NCI-H226 (cell line): ENCODE measurements at regions not wholly inside any gene's neighbourhood (a gene's known extent, or its start where the extent isn't known, plus 50 kb on each side); places are given as distances from the start of the nearest gene placed in this dataset.
"Not testable (repeated sequence)": the region's sequence is repeated elsewhere in the genome, so short reads cannot be mapped to it uniquely, and the experiment has no call there.

Experiments
- DNase-seq: peaks from one replicate; pipeline ENCODE4 v3.0.0-alpha.2; 2015

- DNase-seq, result no peak
Measured at GRCh38 chr2:48045613-48046012, 139.3 kb upstream of the FBXO11 start.

- DNase-seq, result no peak
Measured at GRCh38 chr2:48048476-48049171, 142.3 kb upstream of the FBXO11 start.

GRCh38 chr2:48049371-48049770 is 143.1 kb upstream of the FBXO11 start:
- DNase-seq, result no peak

- no peak for DNase-seq
Measured at GRCh38 chr2:48050711-48051110, 144.4 kb upstream of the FBXO11 start.

- DNase-seq, result no peak
Measured at GRCh38 chr2:48059975-48060374, 153.7 kb upstream of the FBXO11 start.

DNA sequence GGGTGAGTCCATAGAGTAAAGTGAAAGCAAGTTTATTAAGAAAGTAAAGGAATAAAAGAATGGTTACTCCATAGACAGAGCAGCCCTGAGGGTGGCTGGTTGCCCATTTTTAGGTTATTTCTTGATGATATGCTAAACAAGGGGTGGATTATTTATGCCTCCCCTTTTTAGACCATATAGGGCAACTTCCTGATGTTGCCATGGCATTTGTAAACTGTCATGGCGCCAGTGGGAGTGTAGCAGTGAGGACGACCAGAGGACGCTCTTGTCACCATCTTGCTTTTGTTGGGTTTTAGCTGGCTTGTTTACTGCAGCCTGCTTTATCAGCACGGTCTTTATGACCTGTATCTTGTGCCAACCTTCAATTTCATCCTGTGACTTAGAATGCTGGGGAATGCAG is 155.4 kb upstream of the FBXO11 start:
- DNase-seq, result not testable (repeated sequence)

- no peak for DNase-seq
Measured at GRCh38 chr2:48065096-48065495, 158.8 kb upstream of the FBXO11 start.

DNA sequence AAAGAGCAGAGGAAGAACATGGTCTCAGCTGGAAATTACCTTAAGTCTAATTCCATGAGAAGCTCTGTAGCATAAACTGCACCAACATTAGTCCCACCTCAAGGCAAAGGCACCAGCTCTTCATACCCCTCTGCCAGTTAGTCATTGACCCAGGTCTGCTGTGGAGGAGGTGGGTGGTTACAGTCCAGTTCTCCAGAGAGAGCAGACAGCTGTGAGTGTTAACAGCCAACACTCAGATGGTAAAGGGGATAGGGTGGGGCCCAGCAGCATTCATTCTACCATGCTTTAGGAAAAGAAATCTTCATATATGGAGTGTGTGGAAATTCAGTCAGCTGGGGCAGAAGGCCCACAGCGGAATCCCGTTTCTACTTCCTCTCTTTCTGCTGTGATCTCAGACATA is 159.7 kb upstream of the FBXO11 start:
- DNase-seq, result no peak

DNA sequence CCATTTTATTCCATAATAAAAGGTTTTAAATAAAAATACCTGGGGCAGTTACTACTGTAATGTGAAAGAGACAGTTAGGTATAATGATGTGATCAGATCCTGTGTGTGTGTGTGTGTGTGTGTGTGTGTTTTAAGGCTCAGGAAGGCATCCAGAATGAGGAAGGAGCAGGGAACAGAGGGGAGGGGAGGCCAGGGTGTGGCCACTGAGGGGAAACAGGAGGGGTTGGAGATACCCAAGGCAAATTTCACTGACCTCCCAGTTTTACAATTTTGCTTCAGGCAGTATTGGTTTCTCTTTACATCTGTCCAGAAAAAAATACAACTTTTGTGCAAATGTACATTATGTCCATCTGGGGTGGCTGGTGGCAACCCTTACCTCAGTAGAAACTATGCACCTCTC is 163.5 kb upstream of the FBXO11 start:
- DNase-seq, result no peak

DNA sequence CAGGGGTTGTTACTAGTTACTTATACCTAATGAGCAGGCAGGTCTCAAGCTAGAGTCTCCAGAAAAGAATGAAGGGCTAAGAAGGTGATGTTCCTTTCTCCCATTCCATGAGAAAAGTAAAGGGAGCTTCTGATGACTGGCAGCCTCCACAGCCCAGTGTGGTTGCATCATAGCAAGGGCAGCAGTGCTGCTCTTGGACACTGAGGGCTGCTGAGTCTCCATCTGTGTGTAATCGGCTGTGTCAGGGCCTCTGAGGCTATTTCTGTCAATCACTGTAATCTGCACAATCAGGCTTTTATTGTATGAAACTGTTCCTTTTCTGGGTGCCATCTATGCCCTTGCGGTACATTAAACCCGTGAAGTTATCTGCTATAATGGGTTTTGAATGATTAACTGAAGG is 164.1 kb upstream of the FBXO11 start:
- DNase-seq, result no peak

GRCh38 chr2:48072583-48072982 is 166.3 kb upstream of the FBXO11 start:
- DNase-seq, result no peak

GRCh38 chr2:48075631-48076030 is 169.3 kb upstream of the FBXO11 start:
- DNase-seq, result no peak

- DNase-seq, result no peak
Measured at GRCh38 chr2:48080534-48081316, 174.4 kb upstream of the FBXO11 start.

- DNase-seq, result no peak
Measured at GRCh38 chr2:48081317-48081628, 175.0 kb upstream of the FBXO11 start.

- DNase-seq, result no peak
Measured at GRCh38 chr2:48085888-48086287, 179.6 kb upstream of the FBXO11 start.

DNA sequence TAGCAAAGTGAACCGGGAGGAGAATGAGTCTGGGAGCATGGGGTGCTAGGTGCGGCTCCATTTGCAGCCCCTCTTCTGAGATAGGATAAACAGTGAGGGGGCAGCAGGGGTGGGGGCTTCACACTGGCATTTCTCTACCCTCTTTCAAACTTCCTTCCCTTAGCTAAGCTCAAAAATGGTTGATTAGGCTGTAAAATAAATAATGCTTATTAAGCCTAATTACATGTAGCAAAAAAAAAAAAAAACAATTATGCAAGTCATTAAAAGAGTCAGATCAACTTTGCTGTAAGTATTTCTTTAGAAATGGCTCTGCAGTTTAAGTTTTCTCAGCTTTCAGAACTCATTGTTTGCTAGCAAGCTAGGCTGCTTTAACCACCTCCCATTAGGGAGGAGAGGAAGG is 182.7 kb upstream of the FBXO11 start:
- DNase-seq, result no peak

DNA sequence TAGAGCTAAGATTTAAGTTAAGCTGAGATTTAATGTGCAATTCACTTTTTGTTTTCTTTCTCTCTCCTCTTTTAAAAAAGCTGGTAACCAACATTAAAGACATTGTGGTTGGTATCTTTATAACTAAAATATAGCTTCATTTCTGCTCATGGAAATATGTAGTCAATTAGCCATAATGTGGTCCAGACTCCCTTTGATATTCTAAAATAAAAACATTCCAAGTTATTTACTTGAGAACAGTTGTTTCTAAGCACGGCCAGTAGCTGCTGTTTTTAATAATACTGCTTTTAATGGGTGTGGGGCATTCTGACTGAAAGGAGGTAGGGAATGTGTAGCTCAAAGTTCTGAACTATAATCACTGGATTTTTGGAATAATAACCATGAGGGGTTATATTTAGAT is 183.3 kb upstream of the FBXO11 start:
- DNase-seq, result no peak

- no peak for DNase-seq
Measured at GRCh38 chr2:48092846-48093803, 186.8 kb upstream of the FBXO11 start.

GRCh38 chr2:48096765-48097164 is 190.5 kb upstream of the FBXO11 start:
- not testable (repeated sequence) for DNase-seq

GRCh38 chr2:48098539-48098938 is 192.2 kb upstream of the FBXO11 start:
- no peak for DNase-seq

DNA sequence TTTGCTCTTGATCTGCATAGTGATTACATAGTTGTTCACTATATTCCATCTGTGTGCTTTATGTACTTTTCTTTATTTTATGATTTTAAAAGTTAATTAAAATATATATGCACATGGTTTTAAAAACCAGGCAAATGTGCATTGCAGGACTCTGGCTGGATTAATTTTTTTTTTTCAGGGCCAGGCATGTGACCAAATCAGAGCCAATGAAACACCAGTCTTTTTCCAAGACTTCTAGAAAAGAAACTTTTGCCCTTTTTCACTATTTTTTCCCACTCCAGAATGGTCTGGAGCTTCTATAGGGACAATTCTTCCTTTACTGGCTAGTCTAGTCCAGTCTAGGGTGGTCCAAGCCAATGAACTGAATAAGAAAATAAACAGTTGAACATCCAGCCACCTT is 198.1 kb upstream of the FBXO11 start:
- DNase-seq, result no peak

- no peak for DNase-seq
Measured at GRCh38 chr2:48105848-48106247, 199.6 kb upstream of the FBXO11 start.

- peak; percentile 86 for DNase-seq
Measured at GRCh38 chr2:48107326-48107925, 201.1 kb upstream of the FBXO11 start.
